ENCODE measurements at regions not wholly inside any gene's neighbourhood (a gene's known extent, or its start where the extent isn't known, plus 50 kb on each side); places are given as distances from the start of the nearest gene placed in this dataset.

GRCh38 chr17:33811984-33812577 is 443.0 kb upstream of the CCL2 start:
- Histone ChIP-seq H3K27ac (ENCODE audit: low read depth in 2 of 2, low read length in 2 of 2) (no peak overlapping the region), H3K36me3 (ENCODE audit: control insufficient read depth in 2 of 3, insufficient read depth in 3 of 3, low read length in 3 of 3) (no peaks in the 10 kb centered on the region), H3K4me3 (ENCODE audit: low read length in 3 of 3) (no peak overlapping the region), H3K9ac (ENCODE audit: low read length in 3 of 3) (no peak overlapping the region), H3K27me3 (ENCODE audit: control insufficient read depth, insufficient read depth, low read length) (no peaks in the 10 kb centered on the region), H3K4me1 (ENCODE audit: control insufficient read depth in 2 of 3, insufficient read depth in 2 of 3, low read depth in 1 of 3, low read length in 3 of 3) (no peaks in the 10 kb centered on the region), H3K9me3 (ENCODE audit: control insufficient read depth in 2 of 3, insufficient read depth in 1 of 3, low read length in 3 of 3) (no peaks in the 10 kb centered on the region)
- no peak for FAIRE-seq
- intact Hi-C loops (cut with DNase I), result no loop called here
- no peak for TF ChIP-seq CTCF (IDR thresholded peaks at IDR 0.05; ENCODE audit: borderline replicate concordance, extremely low read depth, insufficient read depth)
- no peak for DNase-seq

GRCh38 chr17:33814852-33815251 is 440.2 kb upstream of the CCL2 start:
- no peak for FAIRE-seq
- no peak overlapping the region for H3K9ac ChIP-seq (ENCODE audit: low read length in 3 of 3)
- no peaks in the 10 kb centered on the region for H3K27me3 ChIP-seq (ENCODE audit: control insufficient read depth, insufficient read depth, low read length)
- no peak for TF ChIP-seq CTCF (IDR thresholded peaks at IDR 0.05; ENCODE audit: borderline replicate concordance, extremely low read depth, insufficient read depth)
- no peaks in the 10 kb centered on the region for H3K9me3 ChIP-seq (ENCODE audit: control insufficient read depth in 2 of 3, insufficient read depth in 1 of 3, low read length in 3 of 3)
- H3K4me3 ChIP-seq (ENCODE audit: low read length in 3 of 3), result no peak overlapping the region
- H3K36me3 ChIP-seq (ENCODE audit: control insufficient read depth in 2 of 3, insufficient read depth in 3 of 3, low read length in 3 of 3), result no peaks in the 10 kb centered on the region
- no peaks in the 10 kb centered on the region for H3K4me1 ChIP-seq (ENCODE audit: control insufficient read depth in 2 of 3, insufficient read depth in 2 of 3, low read depth in 1 of 3, low read length in 3 of 3)
- intact Hi-C loops (cut with DNase I), result no loop called here
- H3K27ac ChIP-seq (ENCODE audit: low read depth in 2 of 2, low read length in 2 of 2), result no peak overlapping the region
- DNase-seq, result no peak

DNA sequence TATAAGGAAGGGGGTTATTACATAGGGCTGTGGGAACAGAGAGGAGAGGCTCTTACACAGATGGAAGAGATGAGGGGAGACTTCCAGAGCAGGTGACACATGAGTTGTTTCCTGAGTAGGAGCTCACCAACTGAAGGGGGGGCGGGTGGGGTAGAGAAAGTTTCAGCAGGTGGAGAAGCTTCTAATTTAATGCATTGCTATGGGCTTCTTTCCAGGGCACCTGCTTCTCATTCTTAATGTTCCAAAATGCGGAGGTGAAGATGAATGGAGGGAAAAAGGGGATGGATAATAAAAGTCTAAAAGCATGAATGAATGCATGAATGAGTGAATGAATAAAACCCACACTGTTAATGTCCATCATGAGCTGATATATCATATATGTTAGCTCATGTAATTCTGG is 439.0 kb upstream of the CCL2 start:
- no peaks in the 10 kb centered on the region for H3K27me3 ChIP-seq (ENCODE audit: control insufficient read depth, insufficient read depth, low read length)
- FAIRE-seq (no peak), DNase-seq (no peak)
- intact Hi-C loops (cut with DNase I), result no loop called here
- H3K9me3 ChIP-seq (ENCODE audit: control insufficient read depth in 2 of 3, insufficient read depth in 1 of 3, low read length in 3 of 3), result no peaks in the 10 kb centered on the region
- H3K36me3 ChIP-seq (ENCODE audit: control insufficient read depth in 2 of 3, insufficient read depth in 3 of 3, low read length in 3 of 3), result no peaks in the 10 kb centered on the region
- H3K9ac ChIP-seq (ENCODE audit: low read length in 3 of 3), result no peak overlapping the region
- no peak for TF ChIP-seq CTCF (IDR thresholded peaks at IDR 0.05; ENCODE audit: borderline replicate concordance, extremely low read depth, insufficient read depth)
- H3K27ac ChIP-seq (ENCODE audit: low read depth in 2 of 2, low read length in 2 of 2), result no peak overlapping the region
- H3K4me3 ChIP-seq (ENCODE audit: low read length in 3 of 3), result no peak overlapping the region
- no peaks in the 10 kb centered on the region for H3K4me1 ChIP-seq (ENCODE audit: control insufficient read depth in 2 of 3, insufficient read depth in 2 of 3, low read depth in 1 of 3, low read length in 3 of 3)

All from kidney (tissue), 13 donors.